ENCODE measurements at regions not wholly inside any gene's neighbourhood (a gene's known extent, or its start where the extent isn't known, plus 50 kb on each side); places are given as distances from the start of the nearest gene placed in this dataset.

DNA sequence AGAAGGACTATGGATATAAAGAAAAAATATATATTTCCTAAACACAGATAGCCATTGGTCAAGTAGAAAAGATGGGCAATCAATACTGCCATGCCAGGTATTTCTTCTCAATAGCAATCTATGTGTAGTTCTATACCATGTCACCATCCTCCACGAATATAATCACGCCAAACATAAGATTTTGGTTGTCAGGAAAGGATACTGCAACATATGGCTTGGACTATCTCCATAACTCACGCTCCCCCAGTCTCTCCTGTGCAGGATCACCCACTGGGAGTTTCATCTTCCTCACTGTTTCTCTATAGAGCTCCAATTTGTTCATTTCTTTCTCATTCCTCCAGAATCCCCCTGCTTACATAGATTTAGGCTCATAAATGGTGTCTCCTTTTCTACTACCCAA lies 462.9 kb upstream of the KCNMB2 start:
- no peaks in the 10 kb centered on the region for H3K27me3 ChIP-seq
- H3K4me3 ChIP-seq: no peak overlapping the region
- no peaks in the 10 kb centered on the region for H3K36me3 ChIP-seq
- ATAC-seq (no peak), DNase-seq (no peak)
- TF ChIP-seq, protein P1, sequence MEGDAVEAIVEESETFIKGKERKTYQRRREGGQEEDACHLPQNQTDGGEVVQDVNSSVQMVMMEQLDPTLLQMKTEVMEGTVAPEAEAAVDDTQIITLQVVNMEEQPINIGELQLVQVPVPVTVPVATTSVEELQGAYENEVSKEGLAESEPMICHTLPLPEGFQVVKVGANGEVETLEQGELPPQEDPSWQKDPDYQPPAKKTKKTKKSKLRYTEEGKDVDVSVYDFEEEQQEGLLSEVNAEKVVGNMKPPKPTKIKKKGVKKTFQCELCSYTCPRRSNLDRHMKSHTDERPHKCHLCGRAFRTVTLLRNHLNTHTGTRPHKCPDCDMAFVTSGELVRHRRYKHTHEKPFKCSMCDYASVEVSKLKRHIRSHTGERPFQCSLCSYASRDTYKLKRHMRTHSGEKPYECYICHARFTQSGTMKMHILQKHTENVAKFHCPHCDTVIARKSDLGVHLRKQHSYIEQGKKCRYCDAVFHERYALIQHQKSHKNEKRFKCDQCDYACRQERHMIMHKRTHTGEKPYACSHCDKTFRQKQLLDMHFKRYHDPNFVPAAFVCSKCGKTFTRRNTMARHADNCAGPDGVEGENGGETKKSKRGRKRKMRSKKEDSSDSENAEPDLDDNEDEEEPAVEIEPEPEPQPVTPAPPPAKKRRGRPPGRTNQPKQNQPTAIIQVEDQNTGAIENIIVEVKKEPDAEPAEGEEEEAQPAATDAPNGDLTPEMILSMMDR (IDR thresholded peaks at IDR 0.05): no peak
- TF ChIP-seq POLR2A (IDR thresholded peaks at IDR 0.05): no peak
- intact Hi-C loops (cut with DNase I): no loop called here
- WGBS, 4 donors: 91 to 94% (median 92%) methylated on average over 3 of the region's 3 CpGs
- no peaks in the 10 kb centered on the region for H3K9me3 ChIP-seq
- peaks cover 0 to 26% (median 2%) of the 10 kb centered on the region in 12 donors for H3K4me1 ChIP-seq
- H3K27ac ChIP-seq: peak overlapping the region in 1 of 12 donors; percentile 33

DNA sequence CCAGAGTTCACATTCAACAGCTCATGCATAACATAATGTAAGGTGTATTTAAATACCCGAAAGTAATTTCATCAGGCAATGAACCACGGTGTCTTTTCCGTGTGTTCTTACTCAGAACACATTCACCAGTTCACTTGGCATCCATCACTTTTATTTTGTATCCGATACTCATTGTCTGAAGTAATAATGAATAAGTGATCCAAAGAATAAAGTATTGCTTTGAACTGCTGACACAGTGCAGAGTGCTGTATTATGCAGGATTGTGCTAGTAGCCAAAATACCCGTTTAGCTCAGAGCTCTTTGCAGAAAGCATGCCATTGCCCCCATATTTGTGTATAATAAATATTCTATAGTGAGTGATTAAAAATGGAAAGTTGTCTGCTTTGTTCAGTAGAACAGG lies 460.9 kb upstream of the KCNMB2 start:
- peaks cover 0 to 46% (median 16%) of the 10 kb centered on the region in 12 donors for H3K4me1 ChIP-seq
- no peak for ATAC-seq
- no peaks in the 10 kb centered on the region for H3K9me3 ChIP-seq
- H3K27me3 ChIP-seq: no peaks in the 10 kb centered on the region
- 95 to 96% (median 96%) methylated on average over 5 of the region's 5 CpGs for WGBS, 4 donors
- H3K36me3 ChIP-seq: no peaks in the 10 kb centered on the region
- intact Hi-C loops (cut with DNase I): no loop called here
- DNase-seq: no peak
- no peak overlapping the region for H3K27ac ChIP-seq
- H3K4me3 ChIP-seq: no peak overlapping the region
- TF ChIP-seq, protein P1 (IDR thresholded peaks at IDR 0.05): no peak
- no peak for TF ChIP-seq POLR2A (IDR thresholded peaks at IDR 0.05)

DNA sequence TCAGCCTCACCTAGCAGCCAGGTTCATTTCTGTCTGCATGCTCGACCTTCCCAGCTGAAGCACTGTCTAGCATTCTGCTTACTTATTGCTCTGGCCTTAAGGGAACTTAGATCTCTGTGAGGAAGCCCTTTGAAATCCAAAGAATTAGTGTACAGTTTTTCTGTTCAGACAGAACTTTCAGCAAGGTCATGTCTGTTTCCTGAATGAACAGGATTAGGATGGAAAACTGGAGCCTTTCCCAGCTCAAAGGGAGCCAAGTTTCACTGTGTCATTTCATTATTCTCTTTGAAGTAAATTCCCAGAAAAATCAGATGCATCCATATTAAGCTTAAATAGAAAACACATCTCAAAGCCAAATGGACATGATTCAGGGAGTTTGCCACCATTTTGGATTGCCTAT lies 457.3 kb upstream of the KCNMB2 start:
- 24 to 41% (median 28%) methylated on average over 1 of the region's 1 CpG for WGBS, 4 donors

DNA sequence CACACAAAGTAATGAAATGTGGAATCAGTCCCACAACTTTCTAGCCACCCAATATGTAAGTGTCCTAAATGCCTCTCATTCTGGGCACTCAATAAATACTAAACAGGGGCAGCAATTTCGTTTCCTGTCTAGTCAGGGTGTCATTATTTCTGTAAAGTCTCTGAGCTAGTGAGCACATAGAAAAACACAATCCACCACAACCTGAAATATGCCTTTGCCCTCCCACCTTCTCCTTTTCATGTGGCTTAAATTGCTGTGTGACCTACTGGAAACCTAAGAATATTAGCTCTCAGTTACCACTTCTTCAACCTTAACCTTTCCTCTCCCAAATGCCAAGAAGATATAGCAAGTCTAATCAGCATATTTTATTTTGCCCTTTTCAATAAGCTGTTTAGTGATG lies 456.3 kb upstream of the KCNMB2 start:
- no peaks in the 10 kb centered on the region for H3K9me3 ChIP-seq
- DNase-seq: no peak
- peaks cover 3 to 60% (median 32%) of the 10 kb centered on the region in 12 donors for H3K4me1 ChIP-seq
- no peak for ATAC-seq
- intact Hi-C loops (cut with DNase I): loop anchor here in 5 of 10 donors (5.0 to 10.0 kb wide), 5 partner anchors 242 to 1125 kb away; no protein-coding TSS in a partner anchor
- no peaks in the 10 kb centered on the region for H3K36me3 ChIP-seq
- 61 to 78% (median 69%) methylated on average over 1 of the region's 1 CpG for WGBS, 4 donors
- H3K27me3 ChIP-seq: no peaks in the 10 kb centered on the region
- H3K4me3 ChIP-seq: no peak overlapping the region
- H3K27ac ChIP-seq: peak overlapping the region in 5 of 12 donors; percentile 20 to 56 (median 39)
- TF ChIP-seq, protein P1 (IDR thresholded peaks at IDR 0.05): no peak
- TF ChIP-seq POLR2A (IDR thresholded peaks at IDR 0.05): no peak

More for the DNA sequence above, 457.3 kb upstream of the KCNMB2 start:
- H3K9me3 ChIP-seq: no peaks in the 10 kb centered on the region
- TF ChIP-seq, protein P1 (IDR thresholded peaks at IDR 0.05): no peak
- no peak for TF ChIP-seq POLR2A (IDR thresholded peaks at IDR 0.05)
- intact Hi-C loops (cut with DNase I): no loop called here
- peaks cover 0 to 50% (median 22%) of the 10 kb centered on the region in 12 donors for H3K4me1 ChIP-seq
- H3K27me3 ChIP-seq: no peaks in the 10 kb centered on the region
- DNase-seq (peak in 3 of 5 donors; percentile 36 to 75 (median 67)), ATAC-seq (peak; percentile 39 to 89 (median 85))
- no peak overlapping the region for H3K4me3 ChIP-seq
- H3K36me3 ChIP-seq: no peaks in the 10 kb centered on the region
- peak overlapping the region in 11 of 12 donors; percentile 11 to 56 (median 35) for H3K27ac ChIP-seq

Data from heart left ventricle (tissue), 16 donors.